Activated CD8-positive, alpha-beta T cell treated with anti-CD3 and anti-CD28 coated beads, Interleukin-2, amount 10 ng/mL, durations not matched to agents 7 days and 5 days (primary cell): ENCODE measurements at regions not wholly inside any gene's neighbourhood (a gene's known extent, or its start where the extent isn't known, plus 50 kb on each side); places are given as distances from the start of the nearest gene placed in this dataset.

ENCODE experiments used
- ATAC-seq: fragments of 150-1000 bp; cut with Tn5 transposase; one replicate; pipeline ENCODE4 v1.10.0; 2021; ENCODE audit warnings: moderate library complexity
- CTCF ChIA-PET: fragments of 350-600 bp; sonication (Branson Sonifier 250); formaldehyde crosslinking; loops from one replicate; lab custom pipeline; 2021; ENCODE audit warnings: antibody characterized with exemption; lab: Charles Lee
- POLR2A ChIA-PET: fragments of 350-600 bp; sonication (Branson Sonifier 250); formaldehyde crosslinking; loops from one replicate; lab custom pipeline; 2021; ENCODE audit warnings: antibody characterized with exemption; lab: Charles Lee
- DNase-seq: peaks from one replicate; pipeline ENCODE4 v3.0.0-alpha.2; 2020
- H3K27ac Mint-ChIP-seq: one replicate; pipeline ENCODE4 v1.8.0; 2021; ENCODE audit warnings: mild to moderate bottlenecking, mixed read lengths
- H3K27me3 Mint-ChIP-seq: one replicate; pipeline ENCODE4 v1.8.0; 2021; ENCODE audit warnings: low read depth, mixed read lengths
- H3K36me3 Mint-ChIP-seq: one replicate; pipeline ENCODE4 v1.8.0; 2021; ENCODE audit warnings: low read depth, mixed read lengths
- H3K4me1 Mint-ChIP-seq: one replicate; pipeline ENCODE4 v1.8.0; 2021; ENCODE audit warnings: low read depth, mixed read lengths
- H3K4me3 Mint-ChIP-seq: one replicate; pipeline ENCODE4 v1.8.0; 2021; ENCODE audit warnings: mild to moderate bottlenecking, mixed read lengths
- H3K9me3 Mint-ChIP-seq: one replicate; pipeline ENCODE4 v1.8.0; 2022; ENCODE audit warnings: mixed read lengths; ENCODE audit not compliant: insufficient read depth

DNA sequence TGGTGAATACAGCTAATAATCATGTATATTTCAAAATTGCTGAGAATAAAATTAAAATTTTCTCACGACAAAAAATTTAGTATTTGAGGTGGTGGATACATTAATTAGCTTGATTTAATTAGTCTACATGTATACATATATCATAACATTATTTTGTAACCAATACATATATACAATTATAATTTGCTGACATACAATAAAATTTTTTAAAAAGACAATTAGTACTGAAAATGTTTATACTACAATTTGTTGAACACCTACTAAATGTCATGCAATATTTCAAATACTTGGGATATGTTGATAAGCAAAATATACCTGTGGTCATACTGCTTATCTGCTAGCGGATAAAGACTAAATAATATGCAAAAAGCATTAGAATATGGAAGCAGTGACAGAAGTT is 586.5 kb downstream of the SLITRK6 start:
- H3K4me1 Mint-ChIP-seq = no peaks in the 10 kb centered on the region
- H3K9me3 Mint-ChIP-seq = peaks cover 9% of the 10 kb centered on the region

DNA sequence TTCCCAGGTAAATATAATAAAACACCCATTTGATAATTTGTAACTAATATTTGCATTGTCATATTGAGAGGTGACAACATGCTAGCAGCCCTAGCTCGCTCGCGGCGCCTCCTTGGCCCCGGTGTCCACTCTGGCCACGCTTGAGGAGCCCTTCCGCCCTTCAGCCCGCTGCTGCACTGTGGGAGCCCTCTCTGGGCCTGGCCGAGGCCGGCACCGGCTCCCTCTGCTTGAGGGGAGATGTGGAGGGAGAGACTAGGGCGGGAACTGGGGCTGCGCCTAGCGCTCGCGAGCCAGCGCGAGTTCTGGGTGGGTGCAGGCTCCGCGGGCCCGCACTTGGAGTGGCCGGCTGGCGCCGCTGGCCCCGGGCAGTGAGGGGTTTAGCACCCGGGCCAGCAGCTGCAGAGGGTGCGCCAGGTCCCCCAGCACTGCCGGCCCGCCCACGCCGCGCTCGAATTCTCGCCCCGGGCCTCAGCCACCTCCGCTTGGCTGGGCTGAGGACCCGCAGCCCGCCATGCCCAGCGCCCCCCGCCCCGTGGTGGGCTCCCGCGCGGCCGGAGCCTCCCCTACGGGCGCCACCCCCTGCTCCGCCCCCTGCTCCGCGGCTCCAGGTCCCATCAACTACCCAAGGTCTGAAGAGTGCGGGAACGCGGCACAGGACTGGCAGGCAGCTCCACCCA is 594.4 kb downstream of the SLITRK6 start:
- ATAC-seq (no peak), DNase-seq (no peak)
- no peak overlapping the region for H3K4me3 Mint-ChIP-seq
- H3K4me1 Mint-ChIP-seq = no peaks in the 10 kb centered on the region
- H3K9me3 Mint-ChIP-seq = peaks cover 6% of the 10 kb centered on the region
- no peaks in the 10 kb centered on the region for H3K36me3 Mint-ChIP-seq
- H3K27me3 Mint-ChIP-seq = no peaks in the 10 kb centered on the region
- H3K27ac Mint-ChIP-seq = no peak overlapping the region
- CTCF ChIA-PET = no interaction called here
- POLR2A ChIA-PET = no interaction called here

More for the DNA sequence above, 586.5 kb downstream of the SLITRK6 start:
- ChIA-PET CTCF (no interaction called here), POLR2A (no interaction called here)
- DNase-seq (no peak), ATAC-seq (no peak)
- no peaks in the 10 kb centered on the region for H3K27me3 Mint-ChIP-seq
- H3K27ac Mint-ChIP-seq = no peak overlapping the region
- no peak overlapping the region for H3K4me3 Mint-ChIP-seq
- no peaks in the 10 kb centered on the region for H3K36me3 Mint-ChIP-seq

DNA sequence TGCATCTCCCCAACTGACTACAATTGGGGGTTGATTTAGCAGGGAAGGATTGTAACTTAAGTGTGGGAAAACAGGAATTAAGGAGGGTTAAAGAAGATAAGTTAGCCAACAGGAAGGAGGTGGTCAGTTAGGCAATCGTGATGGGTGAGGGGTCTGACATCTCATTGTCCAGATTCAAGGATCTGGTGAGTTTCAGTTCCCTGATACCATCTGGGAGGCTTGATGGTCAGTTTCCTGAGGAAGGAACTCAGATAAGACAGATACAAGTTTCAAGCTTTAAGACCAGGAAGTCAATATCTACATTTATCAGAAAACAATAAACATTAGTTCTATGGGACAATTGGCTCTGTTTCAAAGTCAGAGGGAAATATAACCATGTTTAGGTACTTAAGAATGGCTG is 601.8 kb downstream of the SLITRK6 start:
- H3K4me3 Mint-ChIP-seq = no peak overlapping the region
- no peak for ATAC-seq
- no peak for DNase-seq
- no peaks in the 10 kb centered on the region for H3K27me3 Mint-ChIP-seq
- ChIA-PET POLR2A (no interaction called here), CTCF (no interaction called here)
- no peaks in the 10 kb centered on the region for H3K4me1 Mint-ChIP-seq
- H3K27ac Mint-ChIP-seq = no peak overlapping the region
- H3K36me3 Mint-ChIP-seq = no peaks in the 10 kb centered on the region
- H3K9me3 Mint-ChIP-seq = peaks cover 5% of the 10 kb centered on the region

- ATAC-seq (no peak), DNase-seq (no peak)
- H3K9me3 Mint-ChIP-seq = peaks cover 5% of the 10 kb centered on the region
- H3K4me3 Mint-ChIP-seq = no peak overlapping the region
- no peaks in the 10 kb centered on the region for H3K4me1 Mint-ChIP-seq
- H3K27ac Mint-ChIP-seq = no peak overlapping the region
- CTCF ChIA-PET = no interaction called here
- no peaks in the 10 kb centered on the region for H3K27me3 Mint-ChIP-seq
- POLR2A ChIA-PET = no interaction called here
- no peaks in the 10 kb centered on the region for H3K36me3 Mint-ChIP-seq
Observed at GRCh38 chr13:85194482-85194881, 604.7 kb downstream of the SLITRK6 start.

DNA sequence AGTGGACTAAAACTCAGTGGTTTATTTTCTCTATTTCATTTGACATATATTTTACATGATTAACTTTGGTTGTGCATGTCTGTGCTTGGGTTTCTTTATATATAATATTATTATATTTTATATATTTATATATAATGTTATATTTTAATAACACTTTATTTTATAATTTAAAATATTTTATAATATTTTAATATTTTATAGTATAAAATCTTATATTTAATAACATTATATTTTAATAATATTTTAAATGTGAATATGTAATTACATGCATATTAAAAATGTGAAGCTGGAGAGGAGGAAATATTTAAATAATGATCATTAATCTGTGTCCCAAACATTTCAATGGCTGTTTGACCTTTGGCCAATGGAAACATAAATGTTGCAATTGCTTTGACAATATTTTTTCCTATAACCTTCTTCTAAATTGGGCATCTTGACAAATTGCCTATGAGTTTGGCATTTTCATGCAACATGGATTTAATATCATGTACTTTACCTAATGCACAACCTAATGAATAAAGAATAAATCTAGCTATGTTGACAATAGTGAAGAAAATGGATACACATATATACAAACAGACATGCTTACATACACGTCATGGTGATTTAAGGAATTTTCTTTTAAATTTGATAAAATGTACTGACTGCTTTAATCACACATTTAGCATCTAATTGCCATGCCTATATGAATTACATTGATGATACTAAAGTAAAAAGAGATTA is 607.1 kb downstream of the SLITRK6 start:
- no peak overlapping the region for H3K27ac Mint-ChIP-seq
- no peaks in the 10 kb centered on the region for H3K36me3 Mint-ChIP-seq
- H3K9me3 Mint-ChIP-seq = peaks cover 5% of the 10 kb centered on the region
- H3K27me3 Mint-ChIP-seq = no peaks in the 10 kb centered on the region
- ATAC-seq (no peak), DNase-seq (no peak)
- ChIA-PET POLR2A (no interaction called here), CTCF (no interaction called here)
- H3K4me3 Mint-ChIP-seq = no peak overlapping the region
- no peaks in the 10 kb centered on the region for H3K4me1 Mint-ChIP-seq

GRCh38 chr13:85186356-85187045 is 612.7 kb downstream of the SLITRK6 start:
- H3K4me1 Mint-ChIP-seq = no peaks in the 10 kb centered on the region
- no peak for ATAC-seq
- H3K9me3 Mint-ChIP-seq = peaks cover 7% of the 10 kb centered on the region
- H3K27me3 Mint-ChIP-seq = no peaks in the 10 kb centered on the region
- no peak for DNase-seq
- no peaks in the 10 kb centered on the region for H3K36me3 Mint-ChIP-seq
- POLR2A ChIA-PET = no interaction called here
- H3K4me3 Mint-ChIP-seq = no peak overlapping the region
- CTCF ChIA-PET = no interaction called here
- H3K27ac Mint-ChIP-seq = no peak overlapping the region

GRCh38 chr13:85174291-85174690 is 624.9 kb downstream of the SLITRK6 start:
- H3K4me1 Mint-ChIP-seq = no peaks in the 10 kb centered on the region
- POLR2A ChIA-PET = no interaction called here
- no peak overlapping the region for H3K4me3 Mint-ChIP-seq
- H3K9me3 Mint-ChIP-seq = peaks cover 13% of the 10 kb centered on the region
- no peak overlapping the region for H3K27ac Mint-ChIP-seq
- no peak for DNase-seq
- ATAC-seq = no peak
- no peaks in the 10 kb centered on the region for H3K36me3 Mint-ChIP-seq
- no peaks in the 10 kb centered on the region for H3K27me3 Mint-ChIP-seq
- CTCF ChIA-PET = no interaction called here

- peaks cover 4% of the 10 kb centered on the region for H3K9me3 Mint-ChIP-seq
- no peaks in the 10 kb centered on the region for H3K4me1 Mint-ChIP-seq
- no peak overlapping the region for H3K4me3 Mint-ChIP-seq
- DNase-seq = no peak
- ChIA-PET CTCF (no interaction called here), POLR2A (no interaction called here)
- H3K27ac Mint-ChIP-seq = no peak overlapping the region
- H3K36me3 Mint-ChIP-seq = no peaks in the 10 kb centered on the region
- no peaks in the 10 kb centered on the region for H3K27me3 Mint-ChIP-seq
- no peak for ATAC-seq
Observed at GRCh38 chr13:85170372-85170771, 628.8 kb downstream of the SLITRK6 start.

DNA sequence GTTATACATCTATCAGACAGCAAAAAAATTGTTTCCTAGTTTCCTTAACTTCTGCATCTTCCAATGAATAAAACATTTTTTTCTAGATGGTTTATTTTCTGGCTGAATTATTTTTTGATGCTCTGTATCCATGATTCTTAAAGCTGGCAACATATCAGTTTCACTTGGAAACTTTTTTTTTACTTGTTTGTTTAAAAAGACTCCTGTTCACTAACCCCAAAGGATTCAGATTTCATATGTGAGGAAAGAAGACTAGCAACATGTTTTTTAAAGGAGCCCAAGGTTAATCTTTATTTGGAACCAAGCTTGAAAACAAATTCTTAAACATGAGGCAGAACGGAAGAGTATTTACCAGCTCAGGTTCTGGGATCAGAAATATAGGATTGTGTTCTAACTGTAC is 632.3 kb downstream of the SLITRK6 start:
- POLR2A ChIA-PET = no interaction called here
- no peaks in the 10 kb centered on the region for H3K27me3 Mint-ChIP-seq
- H3K4me3 Mint-ChIP-seq = no peak overlapping the region
- ATAC-seq (no peak), DNase-seq (no peak)
- no peaks in the 10 kb centered on the region for H3K36me3 Mint-ChIP-seq
- H3K27ac Mint-ChIP-seq = no peak overlapping the region
- CTCF ChIA-PET = no interaction called here
- H3K9me3 Mint-ChIP-seq = peaks cover 4% of the 10 kb centered on the region
- no peaks in the 10 kb centered on the region for H3K4me1 Mint-ChIP-seq

GRCh38 chr13:85163063-85163462 is 636.2 kb downstream of the SLITRK6 start:
- Mint-ChIP-seq H3K36me3 (no peaks in the 10 kb centered on the region), H3K27me3 (no peaks in the 10 kb centered on the region), H3K4me1 (no peaks in the 10 kb centered on the region), H3K27ac (no peak overlapping the region), H3K4me3 (no peak overlapping the region), H3K9me3 (no peaks in the 10 kb centered on the region)
- CTCF ChIA-PET = no interaction called here
- ATAC-seq = no peak
- POLR2A ChIA-PET = no interaction called here
- DNase-seq = no peak

DNA sequence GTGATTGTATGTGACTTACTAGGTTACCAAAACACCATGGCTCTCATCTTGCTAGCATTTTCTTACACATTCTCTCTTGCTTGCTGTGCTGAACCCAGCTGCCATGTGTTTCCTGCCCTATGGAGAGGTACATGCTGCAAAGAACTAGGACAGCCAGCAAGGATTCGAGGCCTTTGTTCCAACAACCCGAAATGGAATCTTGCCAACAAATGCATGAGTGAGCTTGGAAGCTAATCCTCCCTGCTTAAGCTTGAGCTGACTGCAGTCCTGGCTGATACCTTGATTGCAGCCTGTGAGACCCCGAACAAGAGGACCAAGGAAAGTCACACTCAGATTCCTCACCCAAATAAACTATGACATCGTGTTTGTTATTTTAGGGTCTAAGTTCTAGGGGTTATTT is 651.2 kb downstream of the SLITRK6 start:
- Mint-ChIP-seq H3K4me3 (no peak overlapping the region), H3K9me3 (peaks cover under 1% of the 10 kb centered on the region), H3K4me1 (no peaks in the 10 kb centered on the region), H3K36me3 (no peaks in the 10 kb centered on the region), H3K27me3 (no peaks in the 10 kb centered on the region), H3K27ac (no peak overlapping the region)
- CTCF ChIA-PET = no interaction called here
- POLR2A ChIA-PET = no interaction called here
- DNase-seq (no peak), ATAC-seq (no peak)

DNA sequence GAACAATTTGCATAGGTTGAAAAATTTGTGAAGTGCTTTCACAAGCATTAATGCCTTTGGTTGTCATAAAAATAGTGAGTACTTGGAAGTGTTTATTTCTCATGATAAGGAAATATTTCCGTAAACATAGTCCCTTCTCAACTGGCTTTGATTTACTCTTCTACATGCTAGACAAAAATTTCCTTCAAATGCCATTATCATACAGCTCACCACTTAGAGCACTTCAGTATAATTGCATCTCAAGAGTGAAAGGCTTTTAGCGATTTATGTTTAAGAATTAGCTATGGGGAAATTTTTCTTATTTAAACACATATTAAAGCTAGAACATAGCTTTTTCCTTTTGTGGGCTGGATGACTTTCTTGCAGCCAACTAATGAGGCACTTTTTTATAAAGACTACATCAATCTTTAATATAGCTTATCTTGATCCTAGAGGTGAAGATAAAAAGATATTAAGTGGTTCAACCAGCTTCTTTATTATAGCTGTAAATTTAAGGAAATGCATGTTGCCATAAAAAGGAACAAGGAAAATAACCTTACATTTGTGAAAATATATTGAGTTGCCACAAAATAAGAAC is 656.8 kb downstream of the SLITRK6 start:
- DNase-seq (no peak), ATAC-seq (no peak)
- H3K27ac Mint-ChIP-seq = no peak overlapping the region
- CTCF ChIA-PET = no interaction called here
- no peaks in the 10 kb centered on the region for H3K27me3 Mint-ChIP-seq
- POLR2A ChIA-PET = no interaction called here
- H3K4me1 Mint-ChIP-seq = no peaks in the 10 kb centered on the region
- H3K36me3 Mint-ChIP-seq = no peaks in the 10 kb centered on the region
- no peak overlapping the region for H3K4me3 Mint-ChIP-seq
- H3K9me3 Mint-ChIP-seq = peaks cover 4% of the 10 kb centered on the region
